GM20000 (cell line): ENCODE measurements at regions not wholly inside any gene's neighbourhood (a gene's known extent, or its start where the extent isn't known, plus 50 kb on each side); places are given as distances from the start of the nearest gene placed in this dataset.

Source experiments
- DNase-seq: peaks from one replicate; pipeline ENCODE4 v3.0.0; 2012; ENCODE audit warnings: low spot score
- TF ChIP-seq, protein P1 (sequence below): IDR thresholded peaks from 2 replicates; pipeline ENCODE4 v1.5.1; 2012; ENCODE audit warnings: mild to moderate bottlenecking, control low read depth; ENCODE audit errors: extremely low read depth, missing control alignments

DNA sequence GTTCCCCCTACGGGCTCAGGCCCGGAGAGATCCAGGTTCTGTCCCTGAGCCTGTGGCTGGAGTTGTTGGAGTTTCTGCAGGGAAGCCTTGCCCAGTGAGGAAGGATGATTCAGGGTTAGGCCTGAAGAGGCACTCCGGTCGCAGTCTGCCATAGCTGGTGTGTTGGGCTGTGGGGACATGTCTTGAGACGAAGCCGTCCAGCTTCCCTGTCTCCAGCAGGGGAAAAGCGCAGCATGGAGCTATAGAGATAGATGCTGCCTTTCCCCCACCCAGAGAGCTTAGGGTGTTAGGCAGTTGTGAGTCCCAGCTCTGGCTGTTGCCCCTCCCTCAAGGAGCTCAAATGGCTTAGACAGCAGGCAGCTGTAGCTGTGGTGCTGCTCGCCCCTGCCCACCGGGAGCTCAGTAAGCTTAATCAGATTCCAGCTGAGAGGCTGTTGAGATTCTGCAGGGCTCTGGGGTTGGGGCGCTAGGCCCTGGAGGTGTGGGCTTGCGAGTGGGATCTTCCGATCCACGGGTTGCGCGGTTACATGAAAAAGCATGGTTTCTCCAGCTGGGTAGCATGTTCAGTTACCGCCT is 103.9 kb downstream of the PMAIP1 start:
- TF ChIP-seq, protein P1, sequence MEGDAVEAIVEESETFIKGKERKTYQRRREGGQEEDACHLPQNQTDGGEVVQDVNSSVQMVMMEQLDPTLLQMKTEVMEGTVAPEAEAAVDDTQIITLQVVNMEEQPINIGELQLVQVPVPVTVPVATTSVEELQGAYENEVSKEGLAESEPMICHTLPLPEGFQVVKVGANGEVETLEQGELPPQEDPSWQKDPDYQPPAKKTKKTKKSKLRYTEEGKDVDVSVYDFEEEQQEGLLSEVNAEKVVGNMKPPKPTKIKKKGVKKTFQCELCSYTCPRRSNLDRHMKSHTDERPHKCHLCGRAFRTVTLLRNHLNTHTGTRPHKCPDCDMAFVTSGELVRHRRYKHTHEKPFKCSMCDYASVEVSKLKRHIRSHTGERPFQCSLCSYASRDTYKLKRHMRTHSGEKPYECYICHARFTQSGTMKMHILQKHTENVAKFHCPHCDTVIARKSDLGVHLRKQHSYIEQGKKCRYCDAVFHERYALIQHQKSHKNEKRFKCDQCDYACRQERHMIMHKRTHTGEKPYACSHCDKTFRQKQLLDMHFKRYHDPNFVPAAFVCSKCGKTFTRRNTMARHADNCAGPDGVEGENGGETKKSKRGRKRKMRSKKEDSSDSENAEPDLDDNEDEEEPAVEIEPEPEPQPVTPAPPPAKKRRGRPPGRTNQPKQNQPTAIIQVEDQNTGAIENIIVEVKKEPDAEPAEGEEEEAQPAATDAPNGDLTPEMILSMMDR: no peak
- no peak for DNase-seq

DNA sequence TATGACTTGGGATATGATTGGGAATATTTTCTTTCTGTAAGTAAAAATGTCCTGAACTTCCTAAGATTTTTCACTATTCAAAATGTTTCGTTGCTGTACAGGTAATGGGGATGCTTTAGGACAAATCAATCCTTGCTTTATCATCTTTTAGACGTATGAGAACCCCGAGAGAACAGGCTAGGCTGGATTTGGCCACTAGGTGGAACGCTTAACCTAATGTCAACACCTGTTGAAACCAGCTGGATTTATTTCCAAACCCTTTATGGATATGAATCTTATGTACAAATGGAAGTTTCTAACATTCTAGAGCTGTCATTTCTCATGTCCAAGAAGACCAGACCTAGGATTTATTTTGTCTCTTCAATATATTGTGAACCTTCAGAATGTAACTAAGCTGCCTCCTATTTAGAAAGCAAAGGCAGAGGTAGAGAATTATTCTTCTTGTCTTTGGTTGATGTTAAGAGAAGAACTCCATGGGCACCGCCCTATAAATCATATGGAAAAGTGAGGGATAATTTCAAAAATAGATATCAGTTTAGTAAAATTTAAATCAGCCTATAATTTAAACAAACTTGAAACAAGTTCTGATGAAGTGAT is 96.7 kb downstream of the PMAIP1 start:
- TF ChIP-seq, protein P1: peak; percentile 33

DNA sequence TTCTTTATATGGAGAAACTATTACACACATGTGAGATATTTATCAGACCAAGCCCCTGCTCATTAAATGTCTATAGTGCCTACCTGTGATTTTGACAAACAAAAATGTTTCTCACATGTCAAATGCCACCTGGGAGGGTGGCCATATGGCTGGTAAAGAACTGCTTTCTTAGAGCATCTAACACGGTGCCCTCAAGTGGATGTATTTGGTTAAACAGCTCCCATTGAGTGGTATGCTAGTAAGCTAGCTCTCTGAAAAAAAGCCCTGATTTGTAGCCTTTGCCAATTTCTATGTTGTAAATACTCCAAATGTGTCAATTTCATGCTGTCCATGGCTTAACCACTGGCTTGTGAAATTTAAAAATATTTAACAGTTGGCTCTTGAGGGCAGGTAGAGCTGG is 94.6 kb downstream of the PMAIP1 start:
- TF ChIP-seq, protein P1: no peak
- DNase-seq: no peak

More for the DNA sequence above, 96.7 kb downstream of the PMAIP1 start:
- DNase-seq: peak; percentile 40

DNA sequence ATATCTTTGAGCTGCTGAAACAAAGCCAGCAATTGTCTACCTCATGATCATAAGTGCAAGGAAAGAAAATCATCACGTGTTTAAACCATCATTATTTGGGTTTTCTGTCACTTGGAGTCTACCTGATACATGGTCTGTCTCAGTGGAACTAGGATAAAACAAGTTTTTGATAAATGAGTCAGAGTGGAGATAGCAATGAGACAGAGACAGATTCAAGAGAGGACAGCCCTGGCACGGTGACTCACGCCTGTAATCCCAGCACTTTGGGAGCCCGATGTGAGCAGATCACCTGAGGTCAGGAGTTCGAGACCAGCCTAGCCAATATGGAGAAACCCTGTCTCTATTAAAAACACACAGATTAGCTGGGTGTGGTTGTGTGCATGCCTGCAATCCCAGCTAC is 93.8 kb downstream of the PMAIP1 start:
- DNase-seq: no peak
- TF ChIP-seq, protein P1: no peak

DNA sequence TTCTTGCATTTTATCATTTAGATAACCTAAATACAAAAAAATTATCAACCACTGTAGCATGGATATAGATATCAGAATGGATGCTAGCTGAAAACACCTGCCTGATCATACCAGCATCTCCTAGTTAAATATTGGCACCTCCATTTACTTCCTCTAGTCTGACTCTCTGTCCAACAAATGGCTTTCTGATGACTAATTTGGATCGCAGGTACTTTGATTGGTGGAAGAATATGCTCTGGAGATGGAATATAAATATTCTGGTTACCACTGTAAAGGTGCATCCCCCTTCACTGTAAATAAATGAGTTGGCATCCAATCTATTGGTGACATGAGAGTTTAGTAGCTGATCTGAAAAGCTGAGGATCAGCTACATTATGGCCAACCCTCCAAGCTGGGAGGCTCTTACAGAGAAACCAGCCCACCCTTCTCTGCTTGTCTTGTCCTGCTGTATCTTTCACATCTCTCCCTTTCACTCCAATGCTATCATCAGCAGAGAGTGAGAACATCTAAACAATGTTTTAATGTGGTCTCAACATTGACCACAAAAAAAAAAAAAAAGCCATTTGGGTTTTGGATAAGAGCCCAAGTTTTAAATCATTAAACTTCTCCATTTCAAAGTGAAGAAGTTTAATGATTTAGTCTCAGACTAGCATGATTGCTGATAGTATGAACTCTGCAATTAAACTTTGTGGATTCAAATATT is 90.5 kb downstream of the PMAIP1 start:
- TF ChIP-seq, protein P1: no peak
- no peak for DNase-seq

DNA sequence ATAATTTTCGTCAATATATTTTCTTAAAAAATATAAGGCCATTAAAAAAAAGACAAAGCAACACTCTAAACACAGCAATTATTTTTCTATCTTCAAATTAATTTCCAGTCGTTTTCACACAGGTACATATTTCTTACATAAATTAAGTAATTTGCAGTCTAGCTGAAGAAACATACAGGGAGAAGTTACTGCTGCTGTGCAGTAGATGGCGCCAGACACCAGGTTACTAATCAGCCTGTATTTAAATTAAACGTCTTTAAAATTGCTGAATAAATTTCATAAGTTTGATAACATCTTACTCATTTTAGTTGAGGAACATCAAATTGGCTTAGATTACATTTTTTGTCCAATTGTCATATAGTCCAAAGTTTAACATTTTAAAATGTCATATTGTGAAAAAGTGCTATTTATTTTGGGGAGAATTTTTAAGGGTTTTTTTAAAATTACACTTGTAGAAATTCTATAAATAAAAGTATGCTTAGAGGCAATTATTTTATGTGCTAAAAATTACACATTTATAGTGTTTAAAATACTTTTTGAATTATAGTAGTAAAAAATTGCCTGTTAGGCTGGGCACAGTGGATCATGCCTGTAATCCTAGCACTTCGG is 88.4 kb downstream of the PMAIP1 start:
- TF ChIP-seq, protein P1: peak; percentile 83
- DNase-seq: peak; percentile 45

DNA sequence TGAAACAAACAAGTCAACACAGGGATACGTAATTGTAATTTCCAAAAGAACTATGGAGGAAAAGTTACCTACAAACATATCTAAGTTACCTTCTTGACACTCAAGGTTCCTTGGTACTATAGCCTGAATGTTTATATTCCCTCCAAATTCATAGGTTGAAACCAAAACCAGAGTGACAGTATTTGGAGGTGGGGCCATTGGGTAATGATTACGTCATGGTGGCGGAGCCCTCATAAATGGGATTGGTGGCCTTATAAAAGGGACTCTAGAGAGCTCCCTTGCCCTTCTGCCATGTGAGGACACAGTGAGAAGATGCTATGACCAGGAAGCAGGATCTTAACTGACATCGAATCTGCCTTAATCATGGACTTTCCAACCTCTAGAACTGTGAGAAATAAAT is 87.3 kb downstream of the PMAIP1 start:
- no peak for DNase-seq

More for the DNA sequence above, 87.3 kb downstream of the PMAIP1 start:
- TF ChIP-seq, protein P1: no peak
